ENCODE measurements at regions not wholly inside any gene's neighbourhood (a gene's known extent, or its start where the extent isn't known, plus 50 kb on each side); places are given as distances from the start of the nearest gene placed in this dataset.

- intact Hi-C loops (cut with DNase I; ENCODE audit: low total_unique reads), result no loop called here
- Histone ChIP-seq H3K27ac (no peak overlapping the region), H3K4me1 (peaks cover 0 to 5% of the 10 kb centered on the region in 2 donors), H3K9me3 (no peaks in the 10 kb centered on the region), H3K36me3 (no peaks in the 10 kb centered on the region), H3K4me3 (no peak overlapping the region), H3K27me3 (no peaks in the 10 kb centered on the region)
- no peak for TF ChIP-seq POLR2A (IDR thresholded peaks at IDR 0.05)
- TF ChIP-seq CTCF (IDR thresholded peaks at IDR 0.05), result no peak
- DNase-seq, result no peak
Observed at GRCh38 chr10:131725581-131726069, 175.2 kb upstream of the PPP2R2D start.

GRCh38 chr10:131726076-131726880 lies 174.5 kb upstream of the PPP2R2D start:
- TF ChIP-seq CTCF (IDR thresholded peaks at IDR 0.05), result no peak
- TF ChIP-seq POLR2A (IDR thresholded peaks at IDR 0.05), result no peak
- Histone ChIP-seq H3K27ac (no peak overlapping the region), H3K9me3 (no peaks in the 10 kb centered on the region), H3K4me3 (no peak overlapping the region), H3K27me3 (no peaks in the 10 kb centered on the region), H3K36me3 (no peaks in the 10 kb centered on the region), H3K4me1 (peaks cover 0 to 5% of the 10 kb centered on the region in 2 donors)
- intact Hi-C loops (cut with DNase I; ENCODE audit: low total_unique reads), result no loop called here
- DNase-seq, result peak in 1 of 2 donors; percentile 46

- DNase-seq, result no peak
- Histone ChIP-seq H3K9me3 (no peaks in the 10 kb centered on the region), H3K4me1 (peaks cover 0 to 5% of the 10 kb centered on the region in 2 donors), H3K4me3 (no peak overlapping the region), H3K27ac (no peak overlapping the region), H3K36me3 (no peaks in the 10 kb centered on the region), H3K27me3 (no peaks in the 10 kb centered on the region)
- TF ChIP-seq CTCF (IDR thresholded peaks at IDR 0.05), result no peak
- no peak for TF ChIP-seq POLR2A (IDR thresholded peaks at IDR 0.05)
- intact Hi-C loops (cut with DNase I; ENCODE audit: low total_unique reads), result no loop called here
Observed at GRCh38 chr10:131726967-131727366, 173.8 kb upstream of the PPP2R2D start.

GRCh38 chr10:131727560-131727959 lies 173.2 kb upstream of the PPP2R2D start:
- H3K27ac ChIP-seq, result no peak overlapping the region
- H3K36me3 ChIP-seq, result no peaks in the 10 kb centered on the region
- no peak for DNase-seq
- intact Hi-C loops (cut with DNase I; ENCODE audit: low total_unique reads), result no loop called here
- H3K27me3 ChIP-seq, result no peaks in the 10 kb centered on the region
- TF ChIP-seq CTCF (IDR thresholded peaks at IDR 0.05) (no peak), POLR2A (IDR thresholded peaks at IDR 0.05) (no peak)
- no peaks in the 10 kb centered on the region for H3K9me3 ChIP-seq
- H3K4me3 ChIP-seq, result no peak overlapping the region
- H3K4me1 ChIP-seq, result peaks cover 0 to 5% of the 10 kb centered on the region in 2 donors

Data from uterus (tissue), 3 donors.